SK-N-SH (cell line): ENCODE measurements at regions not wholly inside any gene's neighbourhood (a gene's known extent, or its start where the extent isn't known, plus 50 kb on each side); places are given as distances from the start of the nearest gene placed in this dataset.
"Not testable (repeated sequence)": the region's sequence is repeated elsewhere in the genome, so short reads cannot be mapped to it uniquely, and the experiment has no call there.

Experiments used
- CTCF ChIA-PET: fragments of 300-600, 350-600 bp; formaldehyde crosslinking; extraction: SDS; loops from one replicate; lab custom pipeline; 2021; lab: Yijun Ruan, JAX
- POLR2A ChIA-PET: fragments of 350-600 bp; sonication (Branson Sonifier 250); formaldehyde crosslinking; extraction: SDS; loops from one replicate; lab custom pipeline; 2020; ENCODE audit warnings: antibody characterized with exemption, inconsistent platforms; lab: Yijun Ruan, JAX
- DNase-seq: peaks from one replicate; pipeline ENCODE4 v3.0.0; 2012
- H2AFZ ChIP-seq: fragments of 200-600 bp; sonication (generic); 2 replicates; pipeline ENCODE4 v1.8.1; 2016; ENCODE audit warnings: antibody characterized with exemption, mild to moderate bottlenecking, low read depth
- H3F3A ChIP-seq: fragments of 200-600 bp; sonication (generic); replicated peaks from 2 replicates; pipeline ENCODE3; 2016; ENCODE audit warnings: antibody characterized with exemption, mild to moderate bottlenecking; ENCODE audit not compliant: insufficient read depth
- H3K27ac ChIP-seq, 2 experiments: fragments of 200-500 bp in 1 of 2; fragments of 200-600 bp in 1 of 2; sonication (Bioruptor generic) in 1 of 2; sonication (generic), shearing (Covaris generic) in 1 of 2; 2 replicates each; pipeline versions ENCODE4 v1.5.1 to v1.6.1; 2014 to 2016; ENCODE audit warnings: low read depth in 2 of 2, inconsistent platforms in 1 of 2, low read length in 1 of 2, mild to moderate bottlenecking in 1 of 2, mixed read lengths in 1 of 2
- H3K27me3 ChIP-seq: fragments of 200-600 bp; sonication (generic), shearing (Covaris generic); 2 replicates; pipeline ENCODE4 v1.6.1; 2016; ENCODE audit warnings: mixed run types; ENCODE audit not compliant: insufficient read depth
- H3K36me3 ChIP-seq, 2 experiments: fragments of 200-500 bp in 1 of 2; fragments of 200-600 bp in 1 of 2; sonication (Bioruptor generic) in 1 of 2; sonication (generic) in 1 of 2; replicated peaks in 1 of 2; 2 replicates each; pipeline versions ENCODE3 to v1.5.1; 2014 to 2016; ENCODE audit warnings: low read length in 1 of 2, mild to moderate bottlenecking in 1 of 2; ENCODE audit not compliant: insufficient read depth in 2 of 2, control insufficient read depth in 1 of 2
- H3K4me1 ChIP-seq, 2 experiments: fragments of 200-500 bp in 1 of 2; fragments of 200-600 bp in 1 of 2; sonication (Bioruptor generic) in 1 of 2; sonication (generic), shearing (Covaris generic) in 1 of 2; 2 replicates each; pipeline versions ENCODE4 v1.5.1 to v1.6.1; 2014 to 2016; ENCODE audit warnings: low read depth in 1 of 2, low read length in 1 of 2, mixed run types in 1 of 2; ENCODE audit not compliant: insufficient read depth in 2 of 2, control insufficient read depth in 1 of 2
- H3K4me2 ChIP-seq: fragments of 200-600 bp; sonication (generic), shearing (Covaris generic); 2 replicates; pipeline ENCODE4 v1.6.1; 2017; ENCODE audit warnings: mixed run types
- H3K4me3 ChIP-seq, 2 experiments: fragments of 200-500 bp in 1 of 2; fragments of 200-600 bp in 1 of 2; sonication (Bioruptor generic) in 1 of 2; sonication (generic), shearing (Covaris generic) in 1 of 2; 2 replicates each; pipeline versions ENCODE4 v1.5.1 to v1.8.1; 2014 to 2016; ENCODE audit warnings: low read depth in 2 of 2, inconsistent platforms in 1 of 2, low read length in 1 of 2, mild to moderate bottlenecking in 1 of 2, mixed read lengths in 1 of 2, moderate library complexity in 1 of 2
- H3K79me2 ChIP-seq: fragments of 200-600 bp; sonication (generic); 2 replicates; pipeline ENCODE4 v1.8.1; 2017; ENCODE audit warnings: mild to moderate bottlenecking; ENCODE audit not compliant: insufficient read depth
- H3K9ac ChIP-seq: fragments of 200-600 bp; sonication (generic); 2 replicates; pipeline ENCODE4 v1.6.1; 2017; ENCODE audit warnings: mixed run types
- H3K9me2 ChIP-seq: fragments of 200-600 bp; sonication (generic); 2 replicates; pipeline ENCODE4 v1.6.1; 2017; ENCODE audit warnings: mixed run types
- H3K9me3 ChIP-seq: fragments of 200-600 bp; sonication (generic); 2 replicates; pipeline ENCODE4 v1.6.1; 2017; ENCODE audit warnings: mixed run types, mild to moderate bottlenecking, moderate library complexity
- H4K20me1 ChIP-seq: fragments of 200-600 bp; sonication (generic); 2 replicates; pipeline ENCODE4 v1.6.1; 2017; ENCODE audit warnings: mild to moderate bottlenecking, mixed run types; ENCODE audit not compliant: insufficient read depth
- CTCF ChIP-seq: fragments of 200-600 bp; sonication (generic); IDR thresholded peaks from 2 replicates; pipeline ENCODE4 v1.6.1; 2017; ENCODE audit warnings: antibody characterized with exemption, mild to moderate bottlenecking, moderate library complexity
- EZH2phosphoT487 ChIP-seq: fragments of 200-600 bp; sonication (generic); IDR thresholded peaks from 2 replicates; pipeline ENCODE4 v1.6.1; 2017; ENCODE audit warnings: low read depth, mixed run types, mild to moderate bottlenecking, antibody characterized with exemption, moderate library complexity, borderline replicate concordance
- FOXM1 ChIP-seq: IDR thresholded peaks from 2 replicates; pipeline ENCODE4 v1.4.0; 2012; ENCODE audit warnings: low read depth, mild to moderate bottlenecking
- GABPA ChIP-seq: IDR thresholded peaks from 2 replicates; pipeline ENCODE4 v1.4.0; 2012; ENCODE audit warnings: low read depth, mild to moderate bottlenecking
- MEF2A ChIP-seq: IDR thresholded peaks from 2 replicates; pipeline ENCODE4 v1.4.0; 2012; ENCODE audit warnings: low read depth, borderline replicate concordance
- NFIC ChIP-seq: IDR thresholded peaks from 2 replicates; pipeline ENCODE4 v1.4.0; 2012; ENCODE audit warnings: borderline replicate concordance
- NRF1 ChIP-seq: IDR thresholded peaks from 2 replicates; pipeline ENCODE4 v1.6.1; 2012; ENCODE audit warnings: low read depth, mild to moderate bottlenecking, low read length
- PBX3 ChIP-seq: IDR thresholded peaks from 2 replicates; pipeline ENCODE4; 2012
- RCOR1 ChIP-seq: fragments of 150-350 bp; IDR thresholded peaks from 2 replicates; pipeline ENCODE4 v1.6.1; 2017; ENCODE audit warnings: antibody characterized with exemption, low read length
- RFX5 ChIP-seq: IDR thresholded peaks from 2 replicates; pipeline ENCODE4 v1.6.1; 2012; ENCODE audit warnings: mild to moderate bottlenecking, improper control_type of control experiment, low read length
- TEAD4 ChIP-seq: IDR thresholded peaks from 2 replicates; pipeline ENCODE4 v1.4.0; 2012; ENCODE audit warnings: mild to moderate bottlenecking, borderline replicate concordance; ENCODE audit not compliant: insufficient read depth
- USF1 ChIP-seq: IDR thresholded peaks from 2 replicates; pipeline ENCODE4 v1.4.0; 2012; ENCODE audit warnings: low read depth, borderline replicate concordance
- WGBS: methylation state at CpG from one replicate; pipeline ENCODE4 v1.1.6; 2017; ENCODE audit warnings: low lambda C conversion rate; 5-methylcytosine and 5-hydroxymethylcytosine counted together
- TF ChIP-seq, protein P1 (sequence below): fragments of 150-350 bp; IDR thresholded peaks from 2 replicates; pipeline ENCODE4 v1.6.1; 2017; ENCODE audit warnings: antibody characterized with exemption, low read length, low read depth, borderline replicate concordance
- TF ChIP-seq, protein P2 (sequence below): fragments of 150-350 bp; IDR thresholded peaks from 2 replicates; pipeline ENCODE4 v1.6.1; 2016; ENCODE audit warnings: mild to moderate bottlenecking, low read depth, low read length

GRCh38 chr10:109237682-109238081, 685.6 kb downstream of the XPNPEP1 start:
- Histone ChIP-seq H3K27ac (no peak overlapping the region), H3F3A (no peaks in the 10 kb centered on the region), H3K9ac (no peak overlapping the region), H3K79me2 (no peaks in the 10 kb centered on the region; the same call in 1 of the 2 replicates), H3K4me1 (no peaks in the 10 kb centered on the region; a peak in 1 of 4 replicates), H3K4me2 (no peak overlapping the region), H3K36me3 (no peaks in the 10 kb centered on the region), H3K9me2 (no peaks in the 10 kb centered on the region), H4K20me1 (no peaks in the 10 kb centered on the region), H3K9me3 (no peaks in the 10 kb centered on the region), H3K27me3 (no peaks in the 10 kb centered on the region), H3K4me3 (no peak overlapping the region), H2AFZ (no peak overlapping the region)
- ChIA-PET CTCF (no interaction called here), POLR2A (no interaction called here)
- no peak for DNase-seq
- TF ChIP-seq GABPA (no peak), USF1 (no peak), RCOR1 (no peak), NRF1 (no peak)
- TF ChIP-seq, protein P1, sequence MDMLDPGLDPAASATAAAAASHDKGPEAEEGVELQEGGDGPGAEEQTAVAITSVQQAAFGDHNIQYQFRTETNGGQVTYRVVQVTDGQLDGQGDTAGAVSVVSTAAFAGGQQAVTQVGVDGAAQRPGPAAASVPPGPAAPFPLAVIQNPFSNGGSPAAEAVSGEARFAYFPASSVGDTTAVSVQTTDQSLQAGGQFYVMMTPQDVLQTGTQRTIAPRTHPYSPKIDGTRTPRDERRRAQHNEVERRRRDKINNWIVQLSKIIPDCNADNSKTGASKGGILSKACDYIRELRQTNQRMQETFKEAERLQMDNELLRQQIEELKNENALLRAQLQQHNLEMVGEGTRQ = no peak
- WGBS = 35% methylated on average over 4 of the region's 4 CpGs

GRCh38 chr10:109237050-109237449, 686.3 kb downstream of the XPNPEP1 start:
- Histone ChIP-seq H3K4me2 (no peak overlapping the region), H3K9ac (no peak overlapping the region), H4K20me1 (no peaks in the 10 kb centered on the region), H3K36me3 (no peaks in the 10 kb centered on the region), H3K9me3 (no peaks in the 10 kb centered on the region), H2AFZ (no peak overlapping the region), H3K27me3 (no peaks in the 10 kb centered on the region), H3K9me2 (no peaks in the 10 kb centered on the region), H3K27ac (no peak overlapping the region), H3K4me3 (no peak overlapping the region), H3F3A (no peaks in the 10 kb centered on the region), H3K4me1 (no peaks in the 10 kb centered on the region; a peak in 1 of 4 replicates), H3K79me2 (no peaks in the 10 kb centered on the region; the same call in 1 of the 2 replicates)
- TF ChIP-seq MEF2A (no peak), TEAD4 (no peak), GABPA (no peak), NRF1 (no peak), CTCF (no peak), RFX5 (no peak), NFIC (no peak), PBX3 (no peak), EZH2phosphoT487 (no peak), FOXM1 (no peak)
- TF ChIP-seq, protein P2, sequence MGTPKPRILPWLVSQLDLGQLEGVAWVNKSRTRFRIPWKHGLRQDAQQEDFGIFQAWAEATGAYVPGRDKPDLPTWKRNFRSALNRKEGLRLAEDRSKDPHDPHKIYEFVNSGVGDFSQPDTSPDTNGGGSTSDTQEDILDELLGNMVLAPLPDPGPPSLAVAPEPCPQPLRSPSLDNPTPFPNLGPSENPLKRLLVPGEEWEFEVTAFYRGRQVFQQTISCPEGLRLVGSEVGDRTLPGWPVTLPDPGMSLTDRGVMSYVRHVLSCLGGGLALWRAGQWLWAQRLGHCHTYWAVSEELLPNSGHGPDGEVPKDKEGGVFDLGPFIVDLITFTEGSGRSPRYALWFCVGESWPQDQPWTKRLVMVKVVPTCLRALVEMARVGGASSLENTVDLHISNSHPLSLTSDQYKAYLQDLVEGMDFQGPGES = no peak
- WGBS = 17% methylated on average over 2 of the region's 2 CpGs
- ChIA-PET POLR2A (no interaction called here), CTCF (no interaction called here)
- no peak for DNase-seq

GRCh38 chr10:109223533-109223932, 699.8 kb downstream of the XPNPEP1 start:
- H3K9ac ChIP-seq, H3K79me2 ChIP-seq, H4K20me1 ChIP-seq, H3F3A ChIP-seq, H3K4me3 ChIP-seq, H3K9me3 ChIP-seq, CTCF ChIA-PET, H3K36me3 ChIP-seq, H3K4me1 ChIP-seq, DNase-seq, H3K27ac ChIP-seq, POLR2A ChIA-PET, H3K4me2 ChIP-seq, H2AFZ ChIP-seq, H3K9me2 ChIP-seq, H3K27me3 ChIP-seq: not testable (repeated sequence)
- WGBS = 60% methylated on average over 11 of the region's 13 CpGs
